ENCODE measurements at regions not wholly inside any gene's neighbourhood (a gene's known extent, or its start where the extent isn't known, plus 50 kb on each side); places are given as distances from the start of the nearest gene placed in this dataset.
"Not testable (repeated sequence)": the region's sequence is repeated elsewhere in the genome, so short reads cannot be mapped to it uniquely, and the experiment has no call there.

DNA sequence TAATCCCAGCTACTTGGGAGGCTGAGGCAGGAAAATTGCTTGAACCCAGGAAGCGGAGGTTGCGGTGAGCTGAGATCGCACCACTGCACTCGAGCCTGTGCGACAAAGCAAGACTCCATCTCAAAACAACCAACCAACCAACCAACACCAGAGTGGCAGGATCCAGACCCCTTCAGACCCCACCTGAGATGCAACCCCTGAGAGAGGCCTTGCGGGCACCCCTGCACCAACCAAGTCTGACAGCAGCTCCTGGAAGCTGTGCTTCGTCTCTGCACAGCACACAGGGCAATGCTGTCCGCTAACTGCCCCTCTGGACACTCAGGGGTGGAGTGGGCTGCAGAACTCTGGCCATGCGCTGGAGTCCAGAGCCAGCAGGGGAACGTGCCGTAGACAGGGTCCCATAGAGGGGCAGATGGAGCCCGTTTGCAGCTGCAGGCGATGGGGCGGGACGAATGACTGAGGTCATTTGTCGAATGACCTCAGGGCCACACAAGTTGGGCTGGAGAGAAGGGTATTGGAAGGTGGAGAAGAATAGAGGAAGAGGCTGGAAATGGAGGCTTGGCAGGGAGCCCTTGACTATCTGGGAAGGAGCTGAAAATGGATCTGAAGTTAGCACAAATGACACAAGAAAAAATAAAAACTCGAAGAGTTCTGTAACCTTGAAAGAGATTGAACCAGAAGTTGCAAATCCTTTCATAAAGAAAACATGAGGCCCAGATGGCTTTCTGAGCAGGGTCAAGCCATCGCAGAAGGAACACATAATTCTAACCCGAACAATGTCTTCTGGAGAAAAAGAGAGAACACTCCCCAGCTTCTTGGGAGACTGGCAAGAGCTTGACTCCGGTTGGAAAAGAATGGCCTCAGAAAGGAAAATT is 199.7 kb downstream of the CTTN start:
- ATAC-seq (peak; percentile 63), DNase-seq (ENCODE audit: low spot score) (no peak)
- intact Hi-C loops (cut with DNase I): no loop called here

DNA sequence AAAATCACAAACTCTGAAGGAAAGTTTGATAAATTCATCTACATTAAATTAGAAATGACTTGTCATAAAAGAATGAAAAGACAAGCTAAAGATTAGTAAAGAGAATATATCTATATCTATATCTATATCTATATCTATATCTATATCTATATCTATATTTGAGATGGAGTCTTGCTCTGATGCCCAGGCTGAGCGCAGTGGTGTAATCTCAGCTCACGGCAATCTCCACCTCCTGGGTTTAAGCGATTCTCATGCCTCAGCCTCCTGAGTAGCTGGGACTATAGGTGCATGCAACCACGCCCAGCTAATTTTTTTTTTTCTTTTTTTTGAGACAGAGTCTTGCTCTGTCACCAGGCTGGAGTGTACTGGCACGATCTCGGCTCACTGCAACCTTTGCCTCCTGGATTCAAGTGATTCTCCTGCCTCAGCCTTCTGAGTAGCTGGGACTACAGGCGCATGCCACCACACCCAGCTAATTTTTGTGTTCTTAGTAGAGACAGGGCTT is 202.6 kb downstream of the CTTN start:
- intact Hi-C loops (cut with DNase I); ATAC-seq; DNase-seq (ENCODE audit: low spot score): not testable (repeated sequence)

DNA sequence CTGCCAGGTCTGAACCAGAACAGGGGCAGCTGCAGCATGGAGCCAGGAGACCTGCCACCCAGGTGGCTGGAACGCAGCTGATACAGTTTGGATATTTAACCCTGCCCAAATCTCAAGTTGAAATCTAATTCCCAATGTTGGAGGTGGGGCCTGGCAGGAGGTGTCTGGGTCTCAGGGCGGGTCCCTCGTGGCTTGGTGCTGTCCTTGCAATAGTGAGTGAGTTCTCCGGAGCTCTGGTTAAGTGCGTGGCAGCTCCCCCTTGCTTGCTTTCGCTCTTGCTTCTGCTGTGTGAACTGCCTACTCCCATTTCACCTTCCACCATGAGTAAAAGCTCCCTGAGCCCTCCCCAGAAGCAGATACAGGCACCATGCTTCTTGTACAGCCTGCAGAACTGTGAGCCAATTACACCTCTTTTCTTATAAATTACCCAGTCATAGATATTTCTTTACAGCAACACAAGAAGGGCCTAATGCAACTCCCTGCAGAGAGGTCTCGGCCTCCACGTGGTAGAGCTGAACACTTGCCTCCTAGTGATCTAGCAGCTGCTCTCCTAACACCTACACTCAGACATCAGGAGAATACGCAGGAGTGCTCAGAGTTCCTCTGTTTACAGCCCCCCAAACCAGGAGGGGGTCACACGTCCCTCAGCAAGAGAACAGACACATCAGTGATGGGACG is 203.7 kb downstream of the CTTN start:
- DNase-seq (ENCODE audit: low spot score) (no peak), ATAC-seq (no peak)
- intact Hi-C loops (cut with DNase I): no loop called here

DNA sequence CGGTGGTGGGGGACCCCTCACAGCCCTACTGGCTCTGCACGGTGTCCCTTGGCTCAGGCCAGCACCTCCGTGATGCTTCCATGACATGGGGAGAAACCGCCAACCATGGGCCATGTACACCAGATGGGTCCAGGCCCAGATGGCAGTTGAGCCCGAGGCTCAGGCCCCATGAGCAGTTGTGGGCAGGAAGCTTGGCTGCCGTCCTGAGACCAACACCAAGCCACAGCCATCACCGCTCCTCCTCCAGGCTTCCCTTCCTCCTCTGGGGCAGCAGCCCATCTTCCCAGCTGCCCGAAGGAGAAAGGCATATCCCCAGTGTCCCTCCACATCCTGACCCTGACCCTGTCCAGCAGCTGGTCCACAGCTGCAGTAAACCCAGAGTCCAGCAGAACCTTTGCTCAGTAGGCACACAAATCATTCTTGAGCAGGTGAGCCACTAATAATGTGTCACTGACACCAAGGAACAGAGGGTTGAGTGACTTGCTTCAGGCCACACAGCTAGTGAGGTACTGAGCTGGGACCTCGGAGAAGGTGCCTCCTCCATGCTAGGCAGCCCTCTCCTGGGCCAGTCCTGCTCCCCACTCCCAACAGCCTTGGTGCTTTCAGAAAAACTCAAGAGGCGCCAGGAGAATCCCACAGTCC is 204.9 kb downstream of the CTTN start:
- intact Hi-C loops (cut with DNase I): no loop called here
- ATAC-seq: no peak

DNA sequence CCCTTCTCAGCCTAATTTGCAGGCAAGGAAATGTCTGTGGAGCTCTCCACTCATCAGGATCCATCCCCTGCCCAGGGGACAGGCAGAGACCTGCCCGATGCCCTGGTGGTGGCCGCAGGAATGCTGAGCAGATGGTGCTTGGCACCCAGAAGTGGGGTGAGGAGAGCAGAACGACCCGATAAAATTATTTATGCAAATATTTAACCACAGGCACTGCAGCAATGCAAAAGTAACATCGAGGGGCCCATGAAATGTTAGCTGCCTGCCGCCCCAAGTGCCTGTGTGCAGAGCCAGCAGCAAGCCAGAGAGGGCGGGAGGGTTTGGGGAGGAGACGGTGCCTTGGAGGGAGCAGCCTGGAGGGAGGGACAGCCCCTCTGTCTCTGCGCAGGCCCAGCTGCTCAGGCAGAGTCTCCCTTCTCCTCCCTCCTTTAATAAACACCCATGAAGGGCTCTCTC is 205.5 kb downstream of the CTTN start:
- no peak for ATAC-seq
- DNase-seq (ENCODE audit: low spot score): no peak
- intact Hi-C loops (cut with DNase I): no loop called here

More for the DNA sequence above, 204.9 kb downstream of the CTTN start:
- no peak for DNase-seq (ENCODE audit: low spot score)

DNA sequence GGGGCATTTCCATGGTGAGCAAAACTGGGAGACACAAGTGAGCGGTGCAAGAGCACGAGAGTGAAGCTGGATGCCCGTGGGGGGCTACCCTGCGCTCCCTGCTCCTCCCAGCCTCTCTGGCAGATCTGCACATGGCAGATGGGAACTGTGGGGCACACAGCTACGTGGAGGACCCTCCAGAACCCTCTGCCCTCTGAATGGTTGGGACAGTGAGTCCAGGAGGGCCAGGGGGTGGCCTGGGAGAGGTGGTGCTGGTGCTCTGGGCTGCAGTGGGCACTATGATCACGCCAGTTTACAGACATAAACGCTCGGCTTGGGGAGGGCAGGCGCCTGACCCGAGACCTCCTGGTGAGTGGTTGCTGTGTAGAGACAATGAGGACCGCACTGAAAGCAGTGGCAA is 205.9 kb downstream of the CTTN start:
- intact Hi-C loops (cut with DNase I): no loop called here

DNA sequence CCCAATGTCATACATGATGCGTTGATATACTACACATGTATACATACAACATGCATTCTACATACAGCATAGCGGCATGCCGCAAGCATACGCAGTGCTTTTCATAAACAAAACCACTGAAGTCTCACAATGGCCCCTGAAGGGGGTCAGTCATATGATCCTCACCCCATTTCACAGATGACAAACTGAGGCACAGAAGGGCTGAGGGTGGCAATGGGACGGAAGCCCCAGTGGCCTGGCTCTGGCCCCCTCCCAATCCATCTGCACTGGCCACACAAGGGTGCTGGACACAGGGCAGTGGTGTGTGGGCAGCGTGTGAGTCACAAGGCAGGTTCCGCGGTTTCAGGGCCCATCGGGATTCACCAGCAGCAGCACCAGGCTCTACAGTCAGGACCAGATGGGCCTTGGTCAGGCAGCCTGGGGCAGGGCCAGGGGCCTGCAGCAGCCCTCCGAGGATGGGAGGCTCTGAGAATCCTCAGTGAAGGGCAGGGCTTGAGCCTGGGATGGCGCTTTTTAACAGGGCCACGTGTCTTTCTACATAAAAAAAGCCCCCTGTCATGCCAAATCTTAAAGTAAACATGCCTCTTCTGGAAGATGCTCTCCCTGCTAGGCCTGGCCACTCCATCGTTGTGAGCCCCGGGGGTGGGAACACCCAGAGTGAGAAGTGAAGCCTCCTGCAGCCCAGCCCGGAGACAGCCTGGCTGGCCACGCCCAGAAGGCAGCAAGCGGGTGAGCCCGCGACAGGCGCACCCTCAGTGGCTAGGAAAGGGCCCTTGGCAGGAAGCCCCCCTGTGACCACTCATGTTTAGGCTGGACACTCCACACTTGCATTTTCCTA is 206.5 kb downstream of the CTTN start:
- no peak for DNase-seq (ENCODE audit: low spot score)
- ATAC-seq: no peak
- intact Hi-C loops (cut with DNase I): no loop called here

More for the DNA sequence above, 205.9 kb downstream of the CTTN start:
- ATAC-seq (no peak), DNase-seq (ENCODE audit: low spot score) (no peak)

DNA sequence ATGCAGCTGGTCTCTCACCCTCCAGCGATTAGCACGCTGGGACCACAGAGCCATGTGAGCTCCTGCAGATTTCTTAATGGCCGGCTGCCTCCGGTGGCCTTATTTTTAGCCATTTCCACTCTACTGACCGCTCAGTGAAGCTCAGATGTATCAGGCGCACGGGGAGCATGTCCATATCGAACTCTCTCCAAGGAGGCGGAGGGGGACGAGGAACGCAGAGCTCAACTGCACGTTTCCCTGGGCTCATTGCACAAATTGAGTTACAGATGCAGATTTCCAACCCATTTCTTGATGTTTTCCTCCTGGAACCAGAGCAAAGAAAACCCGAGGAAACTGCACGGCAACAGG is 207.1 kb downstream of the CTTN start:
- no peak for DNase-seq (ENCODE audit: low spot score)
- no peak for ATAC-seq
- intact Hi-C loops (cut with DNase I): no loop called here

DNA sequence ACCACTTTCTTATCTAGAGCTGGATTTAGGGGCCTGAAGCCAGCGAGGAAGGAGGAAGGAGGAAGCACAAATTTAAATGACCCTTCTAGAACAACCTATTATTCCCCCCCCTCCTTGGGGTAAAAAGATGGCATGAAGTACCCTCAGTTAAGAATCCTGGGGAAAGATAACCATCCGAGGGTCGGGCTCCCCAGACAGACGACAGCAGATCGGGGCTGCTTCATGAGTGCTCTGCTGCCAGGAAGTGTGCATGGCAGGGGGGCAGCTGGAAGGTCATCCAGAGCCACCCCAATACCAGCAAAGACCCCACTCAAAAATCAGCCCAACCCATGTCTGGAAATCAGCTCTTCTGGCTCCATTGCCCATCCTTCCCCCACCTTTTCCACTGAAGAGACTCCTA is 207.5 kb downstream of the CTTN start:
- intact Hi-C loops (cut with DNase I): no loop called here
- ATAC-seq (no peak), DNase-seq (ENCODE audit: low spot score) (no peak)

DNA sequence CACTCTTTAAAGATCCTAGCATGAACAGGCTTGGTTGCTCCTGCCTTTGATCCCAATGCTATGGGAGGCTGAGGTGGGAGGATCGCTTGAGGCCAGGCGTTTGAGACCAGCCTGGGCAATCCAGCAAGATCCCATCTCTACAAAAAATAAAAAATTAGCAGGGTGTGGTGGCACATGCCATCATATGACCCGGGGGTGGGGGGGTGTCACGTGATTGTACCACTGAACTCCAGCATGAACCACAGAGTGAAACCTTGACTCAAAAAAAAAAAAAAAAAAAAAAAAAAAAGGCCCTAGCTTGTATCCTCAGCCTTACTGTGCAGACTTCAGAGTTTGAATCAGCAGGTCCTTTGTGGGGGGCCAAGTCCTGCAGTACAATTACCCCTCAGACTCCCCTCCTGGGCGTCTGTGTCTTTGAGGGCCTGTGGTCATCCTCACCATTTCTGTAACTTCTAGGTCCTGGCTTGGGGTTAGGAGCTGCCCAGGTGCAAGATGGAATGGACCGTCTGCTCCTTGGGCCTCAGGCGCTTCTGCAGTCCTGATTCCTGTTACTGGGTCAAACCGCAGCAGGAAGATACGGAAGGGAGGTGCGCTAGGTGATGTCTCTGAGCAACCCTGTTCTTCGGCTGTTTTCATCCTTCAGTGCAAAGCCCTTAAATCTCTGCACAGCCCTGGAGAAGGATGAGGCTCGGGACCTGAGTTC is 208.1 kb downstream of the CTTN start:
- no peak for DNase-seq (ENCODE audit: low spot score)
- ATAC-seq: no peak
- intact Hi-C loops (cut with DNase I): no loop called here

DNA sequence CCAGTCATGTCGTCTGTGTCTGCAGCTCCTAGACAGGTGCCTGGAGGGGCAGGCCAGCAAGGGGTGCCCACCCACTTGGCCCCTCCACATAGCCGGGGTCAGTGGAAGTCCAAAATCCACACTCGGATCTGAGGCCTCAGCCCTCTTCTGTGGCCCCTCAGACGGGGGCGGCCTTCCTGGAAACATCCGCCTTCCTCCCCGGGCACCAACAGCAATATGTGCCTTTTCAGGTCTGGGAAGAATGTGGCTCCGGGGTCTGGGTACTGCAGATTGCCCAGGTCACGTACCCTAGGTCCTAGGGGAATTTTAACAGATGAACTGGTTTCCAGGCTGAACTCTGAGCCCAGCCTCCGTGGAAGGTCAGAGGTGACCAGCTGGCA is 208.6 kb downstream of the CTTN start:
- intact Hi-C loops (cut with DNase I): no loop called here
- DNase-seq (ENCODE audit: low spot score) (no peak), ATAC-seq (no peak)

DNA sequence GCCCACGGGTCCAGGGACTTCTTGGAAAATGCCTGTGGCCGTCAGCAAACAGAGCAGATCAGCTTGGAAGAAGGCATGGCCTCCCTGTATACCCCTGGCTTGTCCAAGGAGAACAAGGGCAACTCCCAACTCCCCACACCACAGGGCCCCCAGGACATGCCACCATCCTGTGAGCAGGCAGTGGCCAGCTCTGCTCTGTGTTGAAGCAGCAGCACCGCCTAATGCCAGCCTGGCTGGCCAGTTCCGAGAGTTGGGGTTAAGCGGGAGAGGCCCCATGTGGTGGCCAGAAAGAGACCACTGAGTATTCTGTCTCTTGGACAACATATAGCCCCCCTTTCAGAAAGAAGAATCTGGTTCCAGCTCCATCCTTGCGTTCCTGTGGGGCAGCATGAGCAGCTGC is 209.2 kb downstream of the CTTN start:
- intact Hi-C loops (cut with DNase I): no loop called here
- ATAC-seq: no peak
- no peak for DNase-seq (ENCODE audit: low spot score)

DNA sequence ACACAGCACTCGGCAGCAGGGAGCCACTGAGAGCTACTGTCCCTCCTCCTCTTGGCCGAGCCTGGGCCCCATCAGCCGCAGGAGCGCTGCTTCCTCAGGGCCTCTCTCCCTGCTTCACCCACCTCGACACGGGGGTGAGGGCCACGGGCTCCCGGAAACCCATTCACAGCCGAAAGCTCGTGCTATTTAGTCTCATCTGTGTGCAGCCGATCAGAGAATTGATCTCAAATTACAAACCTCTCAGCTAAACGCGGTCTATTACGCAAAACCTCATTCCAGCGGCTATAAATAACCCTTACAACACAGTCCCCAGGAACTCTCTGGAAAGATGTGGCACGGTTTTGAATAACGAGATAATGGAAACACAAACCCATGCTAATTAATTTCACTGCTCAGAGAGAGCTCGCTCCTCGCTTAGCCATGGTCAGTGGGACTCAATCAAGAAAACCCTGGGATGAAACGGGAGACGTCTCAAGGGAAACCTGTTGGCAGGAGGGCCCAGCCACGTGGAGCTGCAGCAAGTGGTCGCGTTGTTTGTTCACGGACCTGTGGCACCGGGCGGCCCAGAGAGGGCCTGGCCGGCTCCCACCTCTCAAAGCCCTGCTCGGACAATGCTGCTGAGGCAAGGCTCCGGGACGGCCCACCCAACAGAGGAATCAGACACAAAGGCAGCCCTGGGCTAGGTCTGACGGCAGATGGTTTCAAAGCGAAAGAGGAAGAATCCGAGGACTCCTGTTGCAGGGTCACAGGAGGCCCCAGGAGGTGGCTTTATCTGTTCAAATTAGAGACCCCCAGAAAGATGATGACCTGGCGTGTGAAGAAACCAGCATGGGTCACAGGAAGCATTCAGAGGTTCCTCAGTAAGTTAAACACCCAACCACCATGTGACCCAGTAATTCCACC is 210.5 kb downstream of the CTTN start:
- no peak for DNase-seq (ENCODE audit: low spot score)
- peak; percentile 75 for ATAC-seq
- intact Hi-C loops (cut with DNase I): no loop called here

DNA sequence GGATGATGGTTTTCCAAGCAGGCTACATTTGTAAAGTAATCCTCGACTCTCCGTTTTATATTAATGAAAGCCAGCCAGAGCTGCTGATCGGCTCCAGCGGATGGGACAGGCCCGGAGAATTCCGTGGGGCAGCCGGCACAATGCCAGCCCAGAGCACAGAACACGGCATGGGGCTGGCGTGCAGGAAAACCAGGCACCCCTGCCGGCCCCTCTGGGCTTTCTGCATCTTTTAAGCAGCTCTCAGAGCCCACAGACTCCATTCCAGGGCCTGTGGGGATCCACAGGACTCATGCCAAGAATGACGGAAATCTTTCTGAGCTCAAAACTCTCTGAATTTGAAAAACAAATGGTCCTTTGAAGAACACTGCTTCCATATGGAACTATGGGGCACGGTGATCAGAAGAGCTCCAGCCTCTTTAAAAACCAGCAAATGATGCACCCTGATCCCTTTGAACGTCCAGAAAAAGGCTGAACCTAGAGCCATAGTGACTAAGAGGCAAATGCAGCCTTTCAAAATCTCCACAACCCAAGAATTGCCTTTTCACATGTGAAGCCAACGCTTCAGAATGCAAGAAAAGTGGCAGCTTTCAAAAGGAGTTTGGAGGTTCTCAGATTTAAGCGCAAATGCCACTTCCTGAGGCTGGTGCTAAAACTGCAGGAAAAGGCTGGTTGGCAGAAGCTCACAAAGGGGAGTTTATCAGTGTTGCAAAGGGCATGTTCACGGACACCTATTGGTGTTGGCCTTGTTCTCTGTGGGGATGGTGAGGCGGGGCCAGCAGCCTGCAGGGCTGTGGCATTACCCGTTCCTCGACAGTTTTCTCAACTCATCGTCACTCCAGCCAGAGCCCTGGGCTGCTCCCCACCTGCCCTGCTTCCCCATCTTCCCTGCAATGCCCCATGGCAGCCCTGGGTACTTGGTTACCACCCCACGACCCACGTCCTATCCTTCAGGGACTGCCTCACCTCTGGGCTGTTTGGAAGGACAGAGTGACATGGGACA is 212.5 kb downstream of the CTTN start:
- ATAC-seq (peak; percentile 44), DNase-seq (ENCODE audit: low spot score) (peak; percentile 69)
- intact Hi-C loops (cut with DNase I): no loop called here

DNA sequence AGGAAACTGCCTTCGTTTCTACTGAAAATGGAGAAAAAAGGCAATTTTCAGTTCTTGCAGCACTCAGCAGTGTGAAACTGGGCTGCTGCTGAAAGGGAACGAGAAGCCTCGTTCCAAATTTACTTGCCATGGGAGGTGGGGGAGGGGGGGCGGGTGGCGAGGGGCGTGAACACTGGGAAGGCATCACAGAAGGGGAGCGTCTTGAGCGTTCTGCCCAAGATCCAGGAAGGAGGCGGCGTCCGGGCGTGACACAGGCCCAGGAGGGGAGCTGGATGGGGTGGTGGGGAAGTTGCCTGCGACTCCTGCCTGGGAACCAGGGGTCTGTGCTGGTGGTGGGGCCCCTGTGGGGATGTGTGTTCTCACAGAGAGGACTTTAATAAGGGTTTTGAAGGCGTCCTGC is 213.5 kb downstream of the CTTN start:
- ATAC-seq (no peak), DNase-seq (ENCODE audit: low spot score) (no peak)
- intact Hi-C loops (cut with DNase I): no loop called here

DNA sequence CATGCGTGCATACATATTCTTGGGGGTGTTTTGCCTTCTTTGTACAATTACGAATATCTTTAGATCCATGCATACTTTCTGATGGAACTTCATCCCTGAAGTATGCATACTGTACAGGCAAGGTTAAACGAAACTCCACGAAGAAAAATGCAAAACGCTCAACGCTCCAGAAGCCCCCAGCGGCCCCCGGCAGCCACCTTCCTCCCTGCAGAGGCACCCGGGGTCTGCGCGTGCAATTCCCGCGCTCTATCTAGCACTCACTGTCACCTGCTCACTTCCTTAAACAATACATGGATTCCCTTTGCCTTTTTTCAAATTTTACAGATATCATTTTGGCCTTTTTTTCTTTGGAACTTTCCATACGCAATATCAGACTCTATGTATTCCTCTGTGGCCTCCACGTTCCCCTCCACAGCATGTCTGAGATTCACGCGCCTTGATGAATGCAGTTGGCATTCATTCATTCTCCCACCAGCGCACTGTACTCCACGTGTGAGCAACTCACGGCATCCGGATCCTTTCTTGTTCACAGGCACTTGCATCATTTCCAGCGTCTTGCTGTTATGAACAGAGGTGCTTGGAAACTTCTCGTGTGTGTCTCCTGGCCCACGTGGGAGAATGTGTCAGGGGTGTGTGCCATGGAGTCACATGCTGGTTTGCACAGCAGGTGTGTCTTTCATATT is 214.3 kb downstream of the CTTN start:
- ATAC-seq: no peak
- no peak for DNase-seq (ENCODE audit: low spot score)
- intact Hi-C loops (cut with DNase I): no loop called here

Data from sciatic nerve (tissue), 2 donors.